Neural cell (in vitro differentiated cells): ENCODE measurements at regions not wholly inside any gene's neighbourhood (a gene's known extent, or its start where the extent isn't known, plus 50 kb on each side); places are given as distances from the start of the nearest gene placed in this dataset.

Source experiments
- H2AFZ ChIP-seq: fragments of 200-600, 300-800 bp; sonication (generic), shearing (Covaris generic); 2 replicates; pipeline ENCODE4 v1.6.0; 2014; ENCODE audit warnings: low read depth, mild to moderate bottlenecking, antibody characterized with exemption, low read length, moderate library complexity
- H3F3A ChIP-seq: fragments of 200-600 bp; shearing (Covaris generic); 2 replicates; pipeline ENCODE4 v1.6.1; 2016; ENCODE audit warnings: mild to moderate bottlenecking, moderate library complexity, mixed read lengths, antibody characterized with exemption, low read length; ENCODE audit not compliant: insufficient read depth, poor library complexity, severe bottlenecking
- H3K27ac ChIP-seq: fragments of 200-600, 300-800 bp; sonication (generic), shearing (Covaris generic); 2 replicates; pipeline ENCODE4 v1.5.1; 2014; ENCODE audit warnings: mild to moderate bottlenecking, low read length, moderate library complexity
- H3K27me3 ChIP-seq: fragments of 300-800, 200-600 bp; sonication (generic), shearing (Covaris generic); 2 replicates; pipeline ENCODE4 v1.6.0; 2014; ENCODE audit warnings: mild to moderate bottlenecking, low read depth, low read length, moderate library complexity; ENCODE audit not compliant: insufficient read depth
- H3K36me3 ChIP-seq: fragments of 300-800, 200-600 bp; sonication (generic), shearing (Covaris generic); 2 replicates; pipeline ENCODE4 v1.5.1; 2014; ENCODE audit warnings: mild to moderate bottlenecking, antibody characterized with exemption, low read length, moderate library complexity; ENCODE audit not compliant: insufficient read depth
- H3K4me2 ChIP-seq: fragments of 300-800, 200-600 bp; sonication (generic), shearing (Covaris generic); 2 replicates; pipeline ENCODE4 v1.6.0; 2014; ENCODE audit warnings: mild to moderate bottlenecking, low read length
- H3K4me3 ChIP-seq: fragments of 300-800, 200-600 bp; sonication (generic), shearing (Covaris generic); 2 replicates; pipeline ENCODE4 v1.5.1; 2014; ENCODE audit warnings: mild to moderate bottlenecking, low read length, moderate library complexity
- H3K79me2 ChIP-seq: fragments of 200-600 bp; shearing (Covaris generic); replicated peaks from 2 replicates; pipeline ENCODE4 v1.6.0; 2014; ENCODE audit warnings: mild to moderate bottlenecking, low read length, moderate library complexity; ENCODE audit not compliant: insufficient read depth
- H3K9ac ChIP-seq: fragments of 300-800, 200-600 bp; sonication (generic), shearing (Covaris generic); 2 replicates; pipeline ENCODE4 v1.6.1; 2016; ENCODE audit warnings: mild to moderate bottlenecking, low read length, mixed read lengths
- H3K9me2 ChIP-seq: fragments of 200-600 bp; shearing (Covaris generic); 2 replicates; pipeline ENCODE4 v1.6.1; 2016; ENCODE audit warnings: mild to moderate bottlenecking, low read length, mixed read lengths; ENCODE audit not compliant: insufficient read depth
- H3K9me3 ChIP-seq: fragments of 200-600, 300-800 bp; sonication (generic), shearing (Covaris generic); 2 replicates; pipeline ENCODE4 v1.6.1; 2016; ENCODE audit warnings: mild to moderate bottlenecking, mixed run types, low read length, moderate library complexity, mixed read lengths
- H4K20me1 ChIP-seq: fragments of 200-600 bp; shearing (Covaris generic); 2 replicates; pipeline ENCODE4 v1.6.1; 2016; ENCODE audit warnings: mild to moderate bottlenecking, mixed run types; ENCODE audit not compliant: insufficient read depth
- CTCF ChIP-seq: fragments of 450-650 bp; IDR thresholded peaks from 2 replicates; pipeline ENCODE4 v1.5.1; 2014; ENCODE audit warnings: antibody characterized with exemption, mild to moderate bottlenecking, moderate library complexity; ENCODE audit not compliant: poor library complexity, severe bottlenecking
- EP300 ChIP-seq: fragments of 450-650 bp; conservative IDR thresholded peaks from 2 replicates; pipeline ENCODE4 v1.6.1; 2014; ENCODE audit warnings: antibody characterized with exemption, mild to moderate bottlenecking, moderate library complexity; ENCODE audit not compliant: poor library complexity, severe bottlenecking
- EZH2 ChIP-seq: fragments of 200-600, 300-800 bp; shearing (Covaris generic), sonication (generic); IDR thresholded peaks from 2 replicates; pipeline ENCODE4 v1.6.1; 2014; ENCODE audit warnings: antibody characterized with exemption, low read length, borderline replicate concordance, mild to moderate bottlenecking; ENCODE audit not compliant: insufficient read depth, poor library complexity, severe bottlenecking
- MXI1 ChIP-seq: fragments of 450-650 bp; conservative IDR thresholded peaks from 2 replicates; pipeline ENCODE4 v1.6.1; 2014; ENCODE audit warnings: antibody characterized with exemption, mild to moderate bottlenecking; ENCODE audit not compliant: poor library complexity, severe bottlenecking
- POLR2AphosphoS5 ChIP-seq: IDR thresholded peaks from 2 replicates; pipeline ENCODE4 v1.6.1; 2012
- RAD21 ChIP-seq: fragments of 450-650 bp; conservative IDR thresholded peaks from 2 replicates; pipeline ENCODE4 v1.6.1; 2014; ENCODE audit warnings: antibody characterized with exemption, mild to moderate bottlenecking, moderate library complexity
- SMC3 ChIP-seq: fragments of 450-650 bp; conservative IDR thresholded peaks from 2 replicates; pipeline ENCODE4 v1.6.1; 2014; ENCODE audit warnings: antibody characterized with exemption, mild to moderate bottlenecking, moderate library complexity; ENCODE audit not compliant: poor library complexity
- TAF1 ChIP-seq: IDR thresholded peaks from 2 replicates; pipeline ENCODE4 v1.6.1; 2012; ENCODE audit warnings: low read depth
- TF ChIP-seq, protein P1 (sequence below): IDR thresholded peaks from 2 replicates; pipeline ENCODE4 v1.6.1; 2012; ENCODE audit warnings: borderline replicate concordance

DNA sequence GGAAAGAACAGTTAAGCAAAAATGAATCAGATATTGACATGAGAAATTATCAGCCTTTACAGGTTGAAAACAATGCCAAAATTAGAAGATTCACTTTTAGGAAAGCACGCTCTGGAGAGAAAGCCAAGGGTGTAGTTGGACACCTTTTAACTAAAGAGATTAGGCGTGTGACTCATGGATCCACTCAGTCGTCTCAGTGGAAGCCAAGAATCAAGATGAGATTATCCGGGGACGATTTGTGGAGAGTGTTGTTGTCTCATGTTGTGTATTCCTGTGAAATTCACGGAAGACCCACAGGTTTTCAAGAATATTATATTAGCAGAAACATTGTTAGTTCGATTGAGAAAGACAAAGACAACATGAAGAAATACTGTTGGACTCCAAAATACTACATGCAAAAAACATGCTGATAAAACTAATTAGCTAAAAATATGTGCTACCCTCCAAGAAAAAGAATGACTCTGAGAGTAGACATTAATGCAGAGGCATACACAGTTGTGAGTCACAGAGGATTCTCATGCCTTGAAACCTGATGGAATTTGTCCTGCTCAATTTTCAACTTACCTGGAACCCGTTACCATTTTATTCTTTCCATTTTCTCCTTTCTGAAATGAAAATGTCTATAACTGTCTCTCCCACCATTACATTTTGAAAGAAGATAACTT is 192.1 kb upstream of the RND3 start:
- Histone ChIP-seq H3K9me3 (no peaks in the 10 kb centered on the region), H3K27ac (no peak overlapping the region), H4K20me1 (no peaks in the 10 kb centered on the region), H3K4me2 (no peak overlapping the region), H3K9ac (no peak overlapping the region), H3F3A (no peaks in the 10 kb centered on the region), H2AFZ (no peak overlapping the region), H3K36me3 (no peaks in the 10 kb centered on the region), H3K79me2 (no peaks in the 10 kb centered on the region), H3K9me2 (no peaks in the 10 kb centered on the region), H3K4me3 (no peak overlapping the region), H3K27me3 (no peaks in the 10 kb centered on the region)
- TF ChIP-seq EZH2 (no peak), RAD21 (no peak), SMC3 (no peak), TAF1 (no peak)
- TF ChIP-seq, protein P1, sequence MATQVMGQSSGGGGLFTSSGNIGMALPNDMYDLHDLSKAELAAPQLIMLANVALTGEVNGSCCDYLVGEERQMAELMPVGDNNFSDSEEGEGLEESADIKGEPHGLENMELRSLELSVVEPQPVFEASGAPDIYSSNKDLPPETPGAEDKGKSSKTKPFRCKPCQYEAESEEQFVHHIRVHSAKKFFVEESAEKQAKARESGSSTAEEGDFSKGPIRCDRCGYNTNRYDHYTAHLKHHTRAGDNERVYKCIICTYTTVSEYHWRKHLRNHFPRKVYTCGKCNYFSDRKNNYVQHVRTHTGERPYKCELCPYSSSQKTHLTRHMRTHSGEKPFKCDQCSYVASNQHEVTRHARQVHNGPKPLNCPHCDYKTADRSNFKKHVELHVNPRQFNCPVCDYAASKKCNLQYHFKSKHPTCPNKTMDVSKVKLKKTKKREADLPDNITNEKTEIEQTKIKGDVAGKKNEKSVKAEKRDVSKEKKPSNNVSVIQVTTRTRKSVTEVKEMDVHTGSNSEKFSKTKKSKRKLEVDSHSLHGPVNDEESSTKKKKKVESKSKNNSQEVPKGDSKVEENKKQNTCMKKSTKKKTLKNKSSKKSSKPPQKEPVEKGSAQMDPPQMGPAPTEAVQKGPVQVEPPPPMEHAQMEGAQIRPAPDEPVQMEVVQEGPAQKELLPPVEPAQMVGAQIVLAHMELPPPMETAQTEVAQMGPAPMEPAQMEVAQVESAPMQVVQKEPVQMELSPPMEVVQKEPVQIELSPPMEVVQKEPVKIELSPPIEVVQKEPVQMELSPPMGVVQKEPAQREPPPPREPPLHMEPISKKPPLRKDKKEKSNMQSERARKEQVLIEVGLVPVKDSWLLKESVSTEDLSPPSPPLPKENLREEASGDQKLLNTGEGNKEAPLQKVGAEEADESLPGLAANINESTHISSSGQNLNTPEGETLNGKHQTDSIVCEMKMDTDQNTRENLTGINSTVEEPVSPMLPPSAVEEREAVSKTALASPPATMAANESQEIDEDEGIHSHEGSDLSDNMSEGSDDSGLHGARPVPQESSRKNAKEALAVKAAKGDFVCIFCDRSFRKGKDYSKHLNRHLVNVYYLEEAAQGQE = no peak

DNA sequence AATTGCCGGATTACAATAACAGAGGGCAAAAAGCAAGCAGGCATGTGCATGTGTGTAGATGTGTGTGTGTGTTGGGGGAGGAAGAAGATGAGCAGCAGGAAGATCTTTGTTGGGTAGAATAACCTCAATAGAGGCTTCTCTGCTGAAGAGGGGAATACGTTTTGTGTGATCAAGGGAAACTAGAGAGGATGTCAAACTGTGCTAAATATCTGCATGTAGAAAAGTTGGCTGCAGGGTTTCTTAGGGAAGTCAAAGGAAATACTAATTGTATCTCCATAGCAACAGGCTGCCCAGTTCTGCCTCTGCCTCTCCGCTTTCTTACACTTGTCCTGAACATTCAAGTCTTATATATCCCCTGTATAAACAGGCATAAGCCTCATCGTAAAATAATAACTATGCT is 190.1 kb upstream of the RND3 start:
- Histone ChIP-seq H2AFZ (no peak overlapping the region), H3F3A (no peaks in the 10 kb centered on the region), H3K9ac (no peak overlapping the region), H3K36me3 (no peaks in the 10 kb centered on the region), H4K20me1 (no peaks in the 10 kb centered on the region), H3K27ac (no peak overlapping the region), H3K4me2 (no peak overlapping the region), H3K9me3 (no peaks in the 10 kb centered on the region), H3K27me3 (no peaks in the 10 kb centered on the region), H3K79me2 (no peaks in the 10 kb centered on the region), H3K9me2 (no peaks in the 10 kb centered on the region), H3K4me3 (no peak overlapping the region)
- TF ChIP-seq SMC3 (no peak), EZH2 (no peak), EP300 (no peak)

DNA sequence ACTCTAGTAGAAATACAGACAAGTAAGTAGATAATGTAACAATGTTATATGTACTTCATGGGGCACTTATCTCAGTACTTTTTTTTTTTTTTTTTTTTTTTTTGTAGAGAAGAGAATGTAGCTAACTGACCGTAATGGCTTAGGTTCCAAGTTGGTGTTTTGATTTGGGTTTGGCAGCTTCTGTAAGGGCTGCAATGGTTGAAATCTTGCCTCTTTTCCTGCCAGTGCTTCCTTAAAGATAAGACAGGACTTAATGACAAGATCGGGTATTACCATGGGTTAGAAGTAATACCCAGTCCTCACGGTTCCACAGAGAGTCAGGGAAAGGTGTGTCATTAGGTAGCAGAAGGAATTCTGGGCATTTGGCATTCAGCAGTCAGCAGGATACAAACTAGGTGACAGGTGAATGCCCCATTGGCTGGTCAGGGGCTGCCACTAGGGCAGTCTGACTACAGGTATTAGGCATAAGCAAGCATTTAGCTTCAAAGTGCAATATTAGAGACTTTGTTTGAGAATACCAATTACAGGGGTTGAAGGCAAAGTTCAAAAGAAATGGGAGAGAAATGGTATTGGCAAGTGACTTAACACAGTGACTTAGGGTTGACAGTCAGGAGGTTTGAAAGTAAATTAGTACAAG is 189.4 kb upstream of the RND3 start:
- Histone ChIP-seq H3K4me2 (no peak overlapping the region), H2AFZ (no peak overlapping the region), H3F3A (no peaks in the 10 kb centered on the region), H3K79me2 (no peaks in the 10 kb centered on the region), H3K4me3 (no peak overlapping the region), H3K27ac (no peak overlapping the region), H3K27me3 (no peaks in the 10 kb centered on the region), H3K9me2 (no peaks in the 10 kb centered on the region), H3K36me3 (no peaks in the 10 kb centered on the region), H3K9me3 (no peaks in the 10 kb centered on the region), H4K20me1 (no peaks in the 10 kb centered on the region), H3K9ac (no peak overlapping the region)
- no peak for TF ChIP-seq POLR2AphosphoS5
- TF ChIP-seq CTCF = no peak
- TF ChIP-seq, protein P1 = no peak
- no peak for TF ChIP-seq EZH2
- TF ChIP-seq TAF1 = no peak
- TF ChIP-seq EP300 = no peak
- TF ChIP-seq RAD21 = no peak
- TF ChIP-seq SMC3 = no peak
- TF ChIP-seq MXI1 = no peak
